Astrocyte (in vitro differentiated cells and primary cell): ENCODE measurements at regions not wholly inside any gene's neighbourhood (a gene's known extent, or its start where the extent isn't known, plus 50 kb on each side); places are given as distances from the start of the nearest gene placed in this dataset.
"Not testable (repeated sequence)": the region's sequence is repeated elsewhere in the genome, so short reads cannot be mapped to it uniquely, and the experiment has no call there.

Experiments used
- DNase-seq: peaks from one replicate; pipeline ENCODE4 v3.0.0-alpha.2; 2010; ENCODE audit warnings: low read depth
- FAIRE-seq: peaks from 2 replicates; lab custom pipeline; 2011; peaks lifted over from hg19 to GRCh38; lab: Jason Lieb, UNC
- H2AFZ ChIP-seq: 2 replicates; pipeline ENCODE4 v1.6.0; 2012; ENCODE audit warnings: low read depth, low read length, inconsistent platforms
- H3K27ac ChIP-seq: 2 replicates; pipeline ENCODE4 v1.5.1; 2011; ENCODE audit warnings: low read depth, low read length, inconsistent platforms
- H3K27me3 ChIP-seq: 2 replicates; pipeline ENCODE4 v1.6.0; 2011; ENCODE audit warnings: low read length, inconsistent platforms; ENCODE audit not compliant: insufficient read depth
- H3K36me3 ChIP-seq: 2 replicates; pipeline ENCODE4 v1.5.1; 2011; ENCODE audit warnings: low read length, inconsistent platforms; ENCODE audit not compliant: insufficient read depth
- H3K4me1 ChIP-seq: 2 replicates; pipeline ENCODE4 v1.5.1; 2011; ENCODE audit warnings: low read length, inconsistent platforms; ENCODE audit not compliant: insufficient read depth
- H3K4me2 ChIP-seq: 2 replicates; pipeline ENCODE4 v1.6.0; 2012; ENCODE audit warnings: low read length, inconsistent platforms
- H3K4me3 ChIP-seq: 2 replicates; pipeline ENCODE4 v1.5.1; 2011; ENCODE audit warnings: low read depth, mild to moderate bottlenecking, low read length, inconsistent platforms; ENCODE audit not compliant: insufficient read depth
- H3K79me2 ChIP-seq: 2 replicates; pipeline ENCODE4 v1.6.0; 2012; ENCODE audit warnings: mild to moderate bottlenecking, low read length, inconsistent platforms; ENCODE audit not compliant: insufficient read depth
- H3K9ac ChIP-seq: 2 replicates; pipeline ENCODE4 v1.6.0; 2012; ENCODE audit warnings: mild to moderate bottlenecking, low read length, inconsistent platforms
- H3K9me3 ChIP-seq: 2 replicates; pipeline ENCODE4 v1.5.1; 2012; ENCODE audit warnings: low read depth, mild to moderate bottlenecking, low read length, inconsistent platforms; ENCODE audit not compliant: insufficient read depth
- H4K20me1 ChIP-seq: 2 replicates; pipeline ENCODE4 v1.6.0; 2012; ENCODE audit warnings: low read length, inconsistent platforms; ENCODE audit not compliant: insufficient read depth
- H3K27ac Mint-ChIP-seq: one replicate; pipeline ENCODE4 v1.8.0; 2021; ENCODE audit warnings: mild to moderate bottlenecking, mixed read lengths; ENCODE audit not compliant: unreplicated experiment
- H3K27me3 Mint-ChIP-seq: one replicate; pipeline ENCODE4 v1.8.0; 2021; ENCODE audit warnings: low read depth, mixed read lengths; ENCODE audit not compliant: unreplicated experiment
- H3K36me3 Mint-ChIP-seq: one replicate; pipeline ENCODE4 v1.8.0; 2021; ENCODE audit warnings: low read depth, mixed read lengths; ENCODE audit not compliant: unreplicated experiment
- H3K4me1 Mint-ChIP-seq: one replicate; pipeline ENCODE4 v1.8.0; 2021; ENCODE audit warnings: low read depth, mixed read lengths; ENCODE audit not compliant: unreplicated experiment
- H3K4me3 Mint-ChIP-seq: one replicate; pipeline ENCODE4 v1.8.0; 2021; ENCODE audit warnings: mild to moderate bottlenecking, moderate library complexity, mixed read lengths; ENCODE audit not compliant: unreplicated experiment
- H3K9me3 Mint-ChIP-seq: one replicate; pipeline ENCODE4 v1.8.0; 2021; ENCODE audit warnings: mild to moderate bottlenecking, mixed read lengths; ENCODE audit not compliant: unreplicated experiment
- CTCF ChIP-seq: IDR thresholded peaks from 2 replicates; pipeline ENCODE4 v1.5.1; 2011; ENCODE audit warnings: low read depth, mild to moderate bottlenecking, inconsistent platforms, low read length, moderate library complexity; ENCODE audit not compliant: insufficient read depth
- EZH2 ChIP-seq: IDR thresholded peaks from 2 replicates; pipeline ENCODE4 v1.6.1; 2012; ENCODE audit warnings: mild to moderate bottlenecking, low read length, inconsistent platforms; ENCODE audit not compliant: insufficient read depth

- H3K4me2 ChIP-seq = peak overlapping the region; percentile 20
- no peaks in the 10 kb centered on the region for H3K79me2 ChIP-seq
- no peak overlapping the region for H3K9ac ChIP-seq
- no peak overlapping the region for H3K27ac Mint-ChIP-seq
- DNase-seq (peak; percentile 94), FAIRE-seq (no peak)
- no peaks in the 10 kb centered on the region for H3K4me1 ChIP-seq
- H3K36me3 ChIP-seq = no peaks in the 10 kb centered on the region
- peaks cover 7% of the 10 kb centered on the region for H3K4me1 Mint-ChIP-seq
- no peak overlapping the region for H3K27ac ChIP-seq
- peaks cover 6% of the 10 kb centered on the region for H3K9me3 Mint-ChIP-seq
- no peak overlapping the region for H3K4me3 Mint-ChIP-seq
- TF ChIP-seq CTCF (no peak), EZH2 (no peak)
- no peaks in the 10 kb centered on the region for H4K20me1 ChIP-seq
- H3K4me3 ChIP-seq = no peak overlapping the region
- H2AFZ ChIP-seq = no peak overlapping the region
- no peaks in the 10 kb centered on the region for H3K9me3 ChIP-seq
- no peaks in the 10 kb centered on the region for H3K27me3 Mint-ChIP-seq
- H3K27me3 ChIP-seq = no peaks in the 10 kb centered on the region
- no peaks in the 10 kb centered on the region for H3K36me3 Mint-ChIP-seq
These were observed 389.2 kb downstream of the MAT2B start for GRCh38 chr5:163894645-163895044.

- H3K4me2 ChIP-seq = no peak overlapping the region
- Mint-ChIP-seq H3K9me3 (peaks cover 13% of the 10 kb centered on the region), H3K27me3 (no peaks in the 10 kb centered on the region), H3K4me3 (no peak overlapping the region), H3K36me3 (no peaks in the 10 kb centered on the region), H3K27ac (no peak overlapping the region), H3K4me1 (peaks cover 7% of the 10 kb centered on the region)
- DNase-seq = no peak
- no peak for FAIRE-seq
- H3K27me3 ChIP-seq = no peaks in the 10 kb centered on the region
- no peak overlapping the region for H3K4me3 ChIP-seq
- no peaks in the 10 kb centered on the region for H3K4me1 ChIP-seq
- H3K79me2 ChIP-seq = no peaks in the 10 kb centered on the region
- no peak for TF ChIP-seq CTCF
- no peak for TF ChIP-seq EZH2
- no peak overlapping the region for H2AFZ ChIP-seq
- no peaks in the 10 kb centered on the region for H4K20me1 ChIP-seq
- H3K9ac ChIP-seq = no peak overlapping the region
- no peak overlapping the region for H3K27ac ChIP-seq
- no peaks in the 10 kb centered on the region for H3K36me3 ChIP-seq
- no peaks in the 10 kb centered on the region for H3K9me3 ChIP-seq
These were observed 393.5 kb downstream of the MAT2B start for GRCh38 chr5:163898873-163899272.

- H3K79me2 ChIP-seq, H4K20me1 ChIP-seq, H3K27ac ChIP-seq, H3K36me3 ChIP-seq, H3K27ac Mint-ChIP-seq, FAIRE-seq, H3K4me3 ChIP-seq, H3K9ac ChIP-seq, H3K4me1 Mint-ChIP-seq, H3K4me1 ChIP-seq, H3K4me2 ChIP-seq, H3K36me3 Mint-ChIP-seq, H3K27me3 ChIP-seq, H2AFZ ChIP-seq, H3K9me3 Mint-ChIP-seq, H3K9me3 ChIP-seq, H3K4me3 Mint-ChIP-seq, H3K27me3 Mint-ChIP-seq: not testable (repeated sequence)
- peak; percentile 25 for DNase-seq
These were observed 402.4 kb downstream of the MAT2B start for GRCh38 chr5:163907783-163908182.
